IMR-90 (cell line): ENCODE measurements at regions not wholly inside any gene's neighbourhood (a gene's known extent, or its start where the extent isn't known, plus 50 kb on each side); places are given as distances from the start of the nearest gene placed in this dataset.

Source experiments
- ELK1 ChIP-seq: fragments of 150-350 bp; IDR thresholded peaks from 2 replicates; pipeline ENCODE4 v1.6.1; 2016; ENCODE audit warnings: low read depth, mild to moderate bottlenecking, low read length, moderate library complexity, borderline replicate concordance
- FOS ChIP-seq: fragments of 150-350 bp; IDR thresholded peaks from 2 replicates; pipeline ENCODE4 v1.6.1; 2016; ENCODE audit warnings: low read depth, low read length
- SMC3 ChIP-seq: fragments of 150-350 bp; IDR thresholded peaks from 2 replicates; pipeline ENCODE4 v1.6.1; 2016; ENCODE audit warnings: low read depth, mild to moderate bottlenecking, antibody characterized with exemption, low read length, moderate library complexity
- TF ChIP-seq, protein P1 (sequence below): conservative IDR thresholded peaks from 2 replicates; pipeline ENCODE4 v1.5.1; 2012; ENCODE audit warnings: mild to moderate bottlenecking, low read depth, low read length, improper control_type of control experiment

DNA sequence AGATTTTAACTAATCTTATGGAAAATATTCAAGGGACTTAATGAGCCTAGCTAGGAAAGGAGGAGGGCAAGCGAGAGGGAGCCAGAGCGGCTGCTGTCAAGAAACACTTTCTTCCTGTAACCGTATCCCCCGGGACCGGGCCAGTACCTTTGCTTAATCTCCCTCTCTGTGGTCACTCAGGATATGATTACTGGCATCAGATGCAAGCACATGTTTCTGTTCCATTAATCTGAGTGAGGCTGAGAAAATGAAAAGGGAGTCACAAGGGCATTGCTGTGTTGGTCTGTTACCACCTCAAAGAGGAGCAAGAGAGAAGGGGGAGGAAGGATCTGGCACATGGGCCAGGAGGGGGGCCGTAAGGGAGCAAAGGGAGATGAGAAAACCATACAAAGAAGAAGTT, 356.7 kb upstream of the GATB start:
- no peak for TF ChIP-seq FOS
- TF ChIP-seq SMC3: no peak
- TF ChIP-seq ELK1: no peak
- TF ChIP-seq, protein P1, sequence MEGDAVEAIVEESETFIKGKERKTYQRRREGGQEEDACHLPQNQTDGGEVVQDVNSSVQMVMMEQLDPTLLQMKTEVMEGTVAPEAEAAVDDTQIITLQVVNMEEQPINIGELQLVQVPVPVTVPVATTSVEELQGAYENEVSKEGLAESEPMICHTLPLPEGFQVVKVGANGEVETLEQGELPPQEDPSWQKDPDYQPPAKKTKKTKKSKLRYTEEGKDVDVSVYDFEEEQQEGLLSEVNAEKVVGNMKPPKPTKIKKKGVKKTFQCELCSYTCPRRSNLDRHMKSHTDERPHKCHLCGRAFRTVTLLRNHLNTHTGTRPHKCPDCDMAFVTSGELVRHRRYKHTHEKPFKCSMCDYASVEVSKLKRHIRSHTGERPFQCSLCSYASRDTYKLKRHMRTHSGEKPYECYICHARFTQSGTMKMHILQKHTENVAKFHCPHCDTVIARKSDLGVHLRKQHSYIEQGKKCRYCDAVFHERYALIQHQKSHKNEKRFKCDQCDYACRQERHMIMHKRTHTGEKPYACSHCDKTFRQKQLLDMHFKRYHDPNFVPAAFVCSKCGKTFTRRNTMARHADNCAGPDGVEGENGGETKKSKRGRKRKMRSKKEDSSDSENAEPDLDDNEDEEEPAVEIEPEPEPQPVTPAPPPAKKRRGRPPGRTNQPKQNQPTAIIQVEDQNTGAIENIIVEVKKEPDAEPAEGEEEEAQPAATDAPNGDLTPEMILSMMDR: no peak
